AG09309 (cell line): ENCODE measurements at regions not wholly inside any gene's neighbourhood (a gene's known extent, or its start where the extent isn't known, plus 50 kb on each side); places are given as distances from the start of the nearest gene placed in this dataset.

Source experiments
- DNase-seq: peaks from one replicate; pipeline ENCODE4 v3.0.0-alpha.2; 2010; ENCODE audit warnings: low read depth
- H3K4me3 ChIP-seq: 2 replicates; pipeline ENCODE4 v1.5.1; 2011; ENCODE audit warnings: mild to moderate bottlenecking, low read depth, low read length, moderate library complexity; ENCODE audit not compliant: control insufficient read depth
- TF ChIP-seq, protein P1 (sequence below): IDR thresholded peaks from 2 replicates; pipeline ENCODE4 v1.5.1; 2011; ENCODE audit warnings: mild to moderate bottlenecking, low read depth, low read length, inconsistent platforms; ENCODE audit not compliant: insufficient read depth, control insufficient read depth; ENCODE audit errors: missing control alignments

DNA sequence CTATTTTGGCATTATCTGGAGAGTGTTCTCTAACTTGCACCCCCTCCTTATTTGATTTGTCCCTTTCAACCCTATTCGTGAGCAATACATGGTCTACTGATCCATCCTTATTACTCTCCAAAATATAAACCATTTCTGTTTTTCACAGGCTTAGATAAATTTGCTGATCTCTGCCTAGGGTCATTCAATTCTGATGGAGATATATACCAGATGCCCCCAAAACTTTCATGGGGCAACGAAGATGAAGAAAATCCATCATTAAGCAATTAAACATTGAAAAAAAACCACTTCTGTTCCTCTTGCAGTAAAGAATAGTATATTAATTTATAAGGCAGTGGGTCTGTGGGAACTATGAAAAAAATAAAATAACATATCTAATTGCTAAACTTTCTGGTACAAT lies 313.4 kb downstream of the CASP12 start:
- TF ChIP-seq, protein P1, sequence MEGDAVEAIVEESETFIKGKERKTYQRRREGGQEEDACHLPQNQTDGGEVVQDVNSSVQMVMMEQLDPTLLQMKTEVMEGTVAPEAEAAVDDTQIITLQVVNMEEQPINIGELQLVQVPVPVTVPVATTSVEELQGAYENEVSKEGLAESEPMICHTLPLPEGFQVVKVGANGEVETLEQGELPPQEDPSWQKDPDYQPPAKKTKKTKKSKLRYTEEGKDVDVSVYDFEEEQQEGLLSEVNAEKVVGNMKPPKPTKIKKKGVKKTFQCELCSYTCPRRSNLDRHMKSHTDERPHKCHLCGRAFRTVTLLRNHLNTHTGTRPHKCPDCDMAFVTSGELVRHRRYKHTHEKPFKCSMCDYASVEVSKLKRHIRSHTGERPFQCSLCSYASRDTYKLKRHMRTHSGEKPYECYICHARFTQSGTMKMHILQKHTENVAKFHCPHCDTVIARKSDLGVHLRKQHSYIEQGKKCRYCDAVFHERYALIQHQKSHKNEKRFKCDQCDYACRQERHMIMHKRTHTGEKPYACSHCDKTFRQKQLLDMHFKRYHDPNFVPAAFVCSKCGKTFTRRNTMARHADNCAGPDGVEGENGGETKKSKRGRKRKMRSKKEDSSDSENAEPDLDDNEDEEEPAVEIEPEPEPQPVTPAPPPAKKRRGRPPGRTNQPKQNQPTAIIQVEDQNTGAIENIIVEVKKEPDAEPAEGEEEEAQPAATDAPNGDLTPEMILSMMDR = no peak
- no peak for DNase-seq
- no peak overlapping the region for H3K4me3 ChIP-seq

DNA sequence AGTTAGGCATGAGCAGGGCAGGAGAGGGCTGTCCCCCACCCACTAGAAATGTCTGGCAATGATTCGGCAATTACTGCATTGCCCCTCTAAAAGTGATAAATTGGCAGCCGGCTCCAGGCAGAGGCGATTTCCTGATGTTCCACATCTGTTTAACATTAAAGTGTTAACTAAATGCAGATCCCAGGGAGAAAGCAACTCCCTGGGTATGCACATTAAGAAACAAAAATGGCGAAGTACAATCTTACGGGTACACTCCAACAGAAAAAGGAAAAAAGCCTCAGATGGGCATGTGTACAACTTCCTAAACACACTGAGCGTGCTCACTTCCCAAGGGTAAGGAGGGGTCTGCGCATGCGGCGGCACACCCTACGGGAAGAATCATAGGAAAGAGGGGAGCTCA lies 314.4 kb downstream of the CASP12 start:
- DNase-seq = no peak
- TF ChIP-seq, protein P1 = no peak
- H3K4me3 ChIP-seq = no peak overlapping the region

DNA sequence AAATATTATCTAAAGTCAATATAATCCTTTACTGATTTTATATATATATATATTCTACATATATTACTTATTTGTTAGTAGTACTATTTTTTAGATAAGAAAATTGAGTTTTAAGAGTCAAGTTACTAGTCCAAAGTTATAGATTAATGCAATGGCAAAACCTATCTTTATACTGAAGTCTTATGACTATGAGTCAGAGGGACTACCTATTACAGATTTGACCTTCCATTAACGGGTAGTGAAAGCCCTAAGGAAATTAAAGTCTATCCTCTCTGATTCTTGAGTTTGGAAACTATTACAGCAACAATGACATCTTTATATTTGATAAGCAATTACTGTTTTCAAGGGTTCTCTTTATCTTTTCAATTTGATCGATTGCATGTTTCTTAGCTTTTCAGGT lies 315.8 kb downstream of the CASP12 start:
- DNase-seq = no peak
- H3K4me3 ChIP-seq = no peak overlapping the region
- TF ChIP-seq, protein P1 = no peak

DNA sequence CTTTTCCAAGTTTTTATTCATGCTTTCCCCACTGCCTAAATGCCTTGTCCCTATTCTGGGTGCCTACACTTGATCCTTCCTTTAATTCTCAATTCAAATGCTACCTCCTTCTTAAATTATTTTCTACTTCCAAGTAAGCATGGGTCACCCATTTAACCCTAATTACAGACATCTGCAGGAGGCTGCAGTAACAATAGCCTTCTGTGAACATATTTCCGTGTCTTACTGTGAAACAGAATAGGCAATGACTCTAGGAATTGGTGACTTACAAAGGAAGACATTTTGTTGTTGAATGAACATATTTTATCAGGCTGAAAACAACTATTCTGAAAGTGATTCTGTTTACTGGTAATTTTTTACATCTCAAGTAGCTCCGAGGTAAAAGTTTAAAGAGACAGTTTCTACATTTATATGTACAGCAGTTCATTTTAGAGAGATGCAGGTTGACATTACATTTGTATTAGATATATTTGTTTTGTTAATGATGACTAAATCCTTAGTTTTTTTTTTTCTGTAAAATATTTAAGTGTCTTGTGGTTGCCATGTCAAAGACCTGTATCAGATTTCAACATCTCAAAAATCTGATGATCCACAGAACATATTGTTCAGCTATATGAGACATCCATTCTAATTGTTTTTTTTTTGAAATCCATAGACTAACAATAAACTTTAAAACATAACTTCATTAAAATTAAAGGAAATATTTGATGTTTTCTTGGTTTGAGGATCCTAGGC lies 316.8 kb downstream of the CASP12 start:
- TF ChIP-seq, protein P1 = no peak
- DNase-seq = no peak
- H3K4me3 ChIP-seq = no peak overlapping the region

DNA sequence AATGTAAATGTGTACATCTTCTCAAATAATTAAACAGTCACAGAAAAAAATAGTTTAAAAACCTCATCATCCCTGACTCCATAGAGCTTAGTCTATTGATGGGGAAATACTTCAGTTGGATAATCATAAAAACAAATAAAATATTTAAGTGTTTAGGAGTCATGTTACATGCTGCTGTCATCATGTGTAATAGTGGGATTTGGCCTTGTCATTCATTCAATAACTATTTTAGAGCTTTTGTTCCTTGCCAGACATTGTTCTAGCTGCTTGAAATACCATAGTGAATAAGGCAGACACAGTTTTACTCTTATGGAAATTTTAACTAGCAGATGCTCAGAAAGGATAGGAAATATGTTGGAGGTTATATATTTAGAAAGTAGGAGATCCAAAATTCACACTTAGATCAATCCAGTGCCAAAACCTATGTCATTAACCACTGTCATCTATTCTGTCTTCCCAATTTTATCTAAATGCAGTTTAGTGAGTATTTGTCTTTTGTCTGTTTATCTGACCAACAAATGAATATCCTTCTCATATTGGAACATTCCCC lies 324.7 kb downstream of the CASP12 start:
- no peak overlapping the region for H3K4me3 ChIP-seq
- TF ChIP-seq, protein P1 = no peak
- no peak for DNase-seq

DNA sequence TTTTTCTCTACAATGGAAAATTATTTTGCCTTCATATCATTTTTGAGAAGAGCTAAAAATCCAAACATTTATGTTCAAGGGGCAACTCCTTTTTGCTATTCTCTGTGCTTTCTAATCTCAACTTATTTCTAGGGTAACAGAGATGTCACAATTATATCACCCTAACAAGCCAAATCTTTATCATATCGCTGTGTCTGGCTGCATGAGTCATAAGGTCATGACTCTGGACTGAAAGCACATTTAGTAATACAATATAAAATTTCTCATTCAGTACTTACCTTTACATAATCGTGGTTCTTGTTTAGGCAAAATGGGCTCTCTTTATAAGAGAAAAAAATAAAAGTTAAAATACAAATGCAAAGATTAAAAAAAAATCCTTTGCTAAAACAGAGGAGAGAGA lies 326.0 kb downstream of the CASP12 start:
- no peak overlapping the region for H3K4me3 ChIP-seq
- TF ChIP-seq, protein P1 = no peak
- no peak for DNase-seq
